GM18519 (cell line): ENCODE measurements at regions not wholly inside any gene's neighbourhood (a gene's known extent, or its start where the extent isn't known, plus 50 kb on each side); places are given as distances from the start of the nearest gene placed in this dataset.

ENCODE experiments used
- ATAC-seq: cut with Tn5 transposase; IDR thresholded peaks from one replicate; pipeline ENCODE4 v1.9.1; 2021; ENCODE audit warnings: mild to moderate bottlenecking, moderate library complexity; ENCODE audit not compliant: unreplicated experiment, low FRiP score

DNA sequence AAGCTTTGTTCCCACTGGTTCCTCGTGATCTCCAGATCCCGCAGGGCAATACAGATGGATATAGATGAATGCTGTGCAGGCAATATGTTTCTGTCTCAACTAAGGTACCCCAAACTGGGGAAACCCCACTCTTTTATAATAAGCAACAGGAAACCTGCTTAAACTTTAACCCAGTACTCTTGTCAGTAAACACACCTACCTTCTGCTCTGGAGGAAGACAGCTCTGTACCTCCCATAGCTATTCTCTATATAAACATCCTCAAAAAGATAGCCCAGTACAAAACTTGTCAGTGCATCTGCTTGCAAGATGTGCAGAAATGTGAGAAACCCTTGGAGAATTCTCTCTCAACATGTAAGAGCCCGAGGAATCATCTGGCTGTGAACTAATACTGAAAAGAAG is 583.6 kb downstream of the OLFM4 start:
- no peak for ATAC-seq

GRCh38 chr13:53622456-53622855 is 593.8 kb downstream of the OLFM4 start:
- ATAC-seq, result no peak

DNA sequence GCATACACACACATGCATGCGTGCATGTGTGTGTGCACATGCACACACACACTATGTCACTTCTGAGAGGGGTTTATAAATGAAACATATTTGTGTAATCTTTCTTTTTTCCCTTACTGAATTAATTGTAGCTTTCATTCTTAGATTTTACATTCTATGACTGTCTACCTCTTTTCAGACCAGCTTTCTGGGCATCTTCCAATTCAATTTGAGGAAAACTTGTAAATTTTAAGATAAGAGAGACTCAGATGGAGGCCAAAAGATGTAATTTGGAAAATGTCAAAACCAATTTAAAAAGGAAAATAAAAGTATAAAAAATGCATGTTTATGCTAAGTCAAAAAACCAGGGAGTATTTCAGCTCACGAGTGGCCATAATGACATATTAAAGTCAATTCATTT is 594.5 kb downstream of the OLFM4 start:
- no peak for ATAC-seq

- no peak for ATAC-seq
These were observed 602.9 kb downstream of the OLFM4 start for GRCh38 chr13:53631511-53631910.

- ATAC-seq, result no peak
These were observed 609.4 kb downstream of the OLFM4 start for GRCh38 chr13:53638040-53638439.

DNA sequence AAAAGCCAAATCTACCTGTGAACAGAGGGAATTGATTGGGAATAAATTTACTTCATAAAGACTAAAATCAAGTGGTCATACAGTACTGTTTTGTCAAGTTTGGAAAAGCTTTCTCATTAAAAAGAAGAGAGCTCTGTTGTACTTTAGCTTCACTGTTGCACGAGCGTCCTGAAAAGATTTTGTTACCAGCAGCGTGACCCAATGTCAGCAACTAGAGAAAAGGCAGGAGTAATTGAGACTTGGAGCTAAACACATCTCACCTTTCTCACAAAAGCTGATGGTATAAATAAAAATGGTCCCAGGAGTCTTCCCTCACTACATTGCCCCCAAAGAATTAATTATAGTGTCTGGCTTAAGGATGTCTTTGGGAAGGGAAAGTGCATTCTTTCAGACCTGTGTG is 613.7 kb downstream of the OLFM4 start:
- no peak for ATAC-seq

GRCh38 chr13:53648673-53649072 is 620.1 kb downstream of the OLFM4 start:
- ATAC-seq, result no peak

DNA sequence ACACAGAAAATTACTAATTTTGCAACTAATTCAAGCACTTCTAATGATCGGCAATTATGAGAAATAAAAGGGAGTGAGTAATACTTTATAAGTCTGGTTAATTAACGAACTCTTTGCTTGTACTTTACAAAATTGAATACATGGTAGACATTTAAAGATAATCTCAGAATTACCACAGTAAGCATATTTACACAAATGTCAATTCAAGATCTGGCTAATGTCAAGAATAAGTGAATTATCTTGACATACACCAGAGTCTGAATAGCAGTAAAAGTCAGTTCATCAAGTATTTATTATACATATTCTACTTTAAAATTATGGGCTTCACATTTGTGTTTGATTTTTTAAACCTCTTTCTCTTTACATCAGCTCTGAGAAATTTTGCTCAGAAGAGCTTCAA is 643.4 kb downstream of the OLFM4 start:
- ATAC-seq, result no peak

GRCh38 chr13:53683146-53683545 is 654.5 kb downstream of the OLFM4 start:
- no peak for ATAC-seq

- no peak for ATAC-seq
These were observed 655.0 kb downstream of the OLFM4 start for GRCh38 chr13:53683608-53684007.

- ATAC-seq, result no peak
These were observed 662.8 kb downstream of the OLFM4 start for GRCh38 chr13:53691417-53691816.

DNA sequence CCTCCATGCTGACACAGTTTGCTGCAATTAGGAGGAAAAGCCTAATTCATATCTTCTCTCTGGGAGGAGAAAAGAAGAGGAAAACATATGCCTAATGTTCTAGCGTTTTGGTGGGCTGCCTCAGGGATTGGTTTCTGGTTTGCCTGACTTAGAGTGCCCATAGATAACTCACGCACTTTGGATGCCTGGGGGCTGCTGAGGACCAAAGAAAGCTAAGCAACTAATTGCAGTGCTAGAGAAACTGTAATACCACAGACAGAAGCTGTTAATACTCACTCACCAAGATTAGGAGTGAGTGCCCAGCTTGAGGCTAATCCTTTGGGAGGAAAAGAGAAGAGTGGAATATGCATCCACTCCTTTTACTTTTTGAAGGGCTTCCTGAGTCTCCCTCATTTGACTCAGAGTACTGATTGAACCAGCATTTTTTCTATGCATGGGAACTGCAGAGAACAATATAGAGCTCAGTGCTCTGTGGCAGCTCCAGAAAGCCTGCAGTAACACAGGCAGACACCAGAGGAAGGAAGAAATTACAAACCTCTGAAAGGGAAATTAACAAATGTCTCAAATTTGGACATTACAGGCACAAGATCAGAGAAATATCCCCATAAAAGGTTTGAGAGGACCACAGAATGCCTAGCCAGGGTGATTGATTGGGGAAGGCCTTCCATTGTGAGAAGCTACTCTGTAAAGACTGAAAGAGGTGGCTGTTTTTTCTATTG is 666.4 kb downstream of the OLFM4 start:
- no peak for ATAC-seq

DNA sequence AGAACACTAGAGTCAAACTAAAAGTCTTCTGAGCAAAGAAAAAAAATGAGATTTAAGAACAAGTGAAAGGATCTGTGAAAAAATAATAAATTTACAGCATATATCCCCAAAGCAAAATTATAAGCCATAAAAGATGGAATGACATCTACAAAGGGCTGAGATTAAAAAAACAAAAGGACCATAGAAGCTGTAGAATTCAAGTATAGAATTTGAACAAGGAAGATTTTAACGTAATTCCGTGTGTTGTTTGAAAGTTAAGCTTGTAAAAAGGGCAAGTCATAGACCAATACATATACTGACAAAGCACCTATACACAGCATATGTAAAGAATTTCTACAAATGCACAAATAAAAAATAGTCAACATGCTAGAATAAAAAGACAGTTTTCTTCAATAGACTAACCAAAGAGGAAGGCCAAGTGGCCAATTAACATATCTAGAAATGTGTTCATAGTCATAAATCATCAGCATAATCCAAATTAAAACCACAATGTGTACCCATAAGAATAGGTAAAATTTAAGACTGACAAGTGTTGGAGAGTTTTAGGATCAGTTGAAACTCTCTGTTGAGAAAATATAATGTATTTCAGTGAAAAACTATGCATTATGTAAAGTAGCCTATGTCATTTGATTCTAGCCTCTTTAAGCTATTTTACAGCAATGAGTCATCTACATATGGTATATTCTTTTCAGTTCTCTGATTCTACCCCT is 674.9 kb downstream of the OLFM4 start:
- no peak for ATAC-seq

DNA sequence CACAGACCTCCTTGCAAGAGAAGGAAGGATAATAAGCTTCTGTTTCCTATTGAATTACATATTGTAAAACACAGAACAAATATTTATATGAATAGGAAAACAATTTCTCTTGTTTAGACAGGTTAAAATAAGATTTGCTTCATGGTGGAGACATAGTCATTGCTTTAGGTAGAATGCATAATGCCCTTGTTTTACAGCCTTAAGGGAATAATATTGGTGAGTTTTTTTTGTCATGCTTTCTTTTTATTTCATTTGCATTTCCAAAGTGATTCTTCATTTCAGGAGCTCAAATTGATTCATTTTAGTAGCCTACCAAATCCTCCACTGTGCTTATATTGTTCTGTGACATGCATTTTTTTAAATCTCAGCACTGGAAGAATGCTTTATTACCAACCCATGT is 690.7 kb downstream of the OLFM4 start:
- ATAC-seq, result no peak

DNA sequence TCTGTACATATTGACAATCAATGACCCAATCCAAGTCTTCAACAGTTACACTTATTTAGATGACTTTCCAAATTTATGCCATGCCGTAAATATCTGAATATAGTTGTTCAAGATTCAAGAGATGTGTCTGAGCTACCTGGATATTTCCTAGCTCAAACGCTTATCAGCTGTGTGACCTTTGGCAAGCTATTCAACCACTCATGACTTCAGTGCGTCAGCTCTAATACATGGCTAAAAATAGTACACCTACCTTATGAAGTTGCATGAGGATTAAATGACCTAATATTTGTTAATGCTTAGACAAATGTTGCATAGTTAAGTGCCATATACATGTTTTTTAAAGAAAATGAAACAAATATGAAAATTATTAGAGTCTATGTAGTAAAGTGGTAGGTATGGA is 704.1 kb downstream of the OLFM4 start:
- ATAC-seq, result no peak

- ATAC-seq, result no peak
These were observed 715.3 kb downstream of the OLFM4 start for GRCh38 chr13:53743906-53744305.

GRCh38 chr13:53747825-53748224 is 719.2 kb downstream of the OLFM4 start:
- no peak for ATAC-seq

DNA sequence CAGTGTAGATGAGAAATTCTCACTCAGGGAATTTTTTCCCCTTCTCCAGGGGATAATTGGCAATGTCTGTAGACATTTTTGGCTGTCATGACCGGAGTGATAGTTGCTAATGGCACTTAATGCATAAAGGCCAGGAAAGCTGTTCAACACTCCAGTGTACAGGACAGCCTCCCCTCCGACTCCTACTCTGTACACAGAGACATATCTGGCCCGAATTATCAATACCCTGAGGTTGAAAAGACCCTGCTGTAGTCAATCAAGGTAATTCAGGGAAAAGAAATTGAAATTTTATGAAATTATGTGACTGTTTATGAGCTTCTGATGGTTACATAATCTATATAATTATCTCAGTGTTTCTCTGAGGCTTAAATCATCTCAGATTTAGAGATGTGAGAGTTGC is 720.7 kb downstream of the OLFM4 start:
- no peak for ATAC-seq

- ATAC-seq, result no peak
These were observed 730.4 kb downstream of the OLFM4 start for GRCh38 chr13:53759016-53759415.

DNA sequence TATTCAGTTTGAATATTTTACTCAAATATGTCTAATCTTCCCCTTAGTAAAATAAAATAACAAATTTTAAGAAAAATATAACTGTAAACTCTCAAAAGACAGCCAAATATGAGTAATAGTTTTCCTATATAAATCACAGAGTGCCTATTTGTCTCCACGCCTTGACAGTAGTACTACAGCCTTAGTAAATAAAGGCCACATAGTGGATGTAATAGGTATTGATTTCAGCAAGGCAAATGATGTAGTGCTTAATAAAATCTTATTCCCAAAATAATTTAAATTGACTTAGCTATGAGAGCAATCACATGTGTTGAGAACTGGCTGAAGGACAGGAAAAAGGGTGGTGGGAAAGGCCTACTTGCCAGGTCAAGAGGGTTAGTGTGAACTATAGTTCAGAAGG is 747.2 kb downstream of the OLFM4 start:
- no peak for ATAC-seq

DNA sequence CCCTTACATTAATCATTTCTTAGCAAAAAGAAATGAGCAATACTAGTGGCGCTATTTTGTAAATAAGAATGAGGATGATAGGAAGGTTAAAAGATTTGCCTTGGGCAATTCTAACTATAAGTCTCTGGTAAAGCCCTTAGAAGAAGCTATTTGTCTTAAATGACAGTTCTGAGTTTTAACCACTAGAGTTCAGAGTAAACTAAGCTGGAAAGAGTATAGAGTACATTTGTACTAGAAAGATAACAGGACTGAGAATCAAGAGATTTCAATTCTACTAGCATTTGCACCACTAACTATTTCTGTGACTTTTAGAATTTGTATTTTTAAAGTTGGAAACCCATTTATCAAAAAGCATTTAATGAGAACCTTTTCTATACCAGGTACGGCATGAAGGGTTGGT is 750.3 kb downstream of the OLFM4 start:
- no peak for ATAC-seq

DNA sequence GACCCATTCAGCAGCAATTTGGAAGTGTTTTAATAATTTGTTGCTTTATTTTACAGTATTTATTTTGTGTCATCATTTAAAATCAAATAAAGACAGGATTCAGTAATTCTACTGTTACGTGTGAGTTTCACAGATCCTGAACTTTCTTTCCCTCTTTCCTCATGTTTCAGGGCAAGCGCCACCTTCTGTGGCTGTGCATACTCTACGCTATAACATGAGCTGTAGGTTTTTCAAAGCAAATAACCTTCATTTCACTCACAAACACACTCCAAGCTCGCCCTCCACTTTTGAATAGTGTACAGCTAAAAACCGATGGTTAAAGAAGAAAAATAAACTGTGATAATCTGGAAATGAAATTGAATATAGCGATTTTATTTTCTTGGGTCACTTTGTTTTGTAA is 753.3 kb downstream of the OLFM4 start:
- no peak for ATAC-seq
